Activated gamma-delta T cell treated with Interleukin-2 at 50 U/mL for 16 hours (primary cell): ENCODE measurements at regions not wholly inside any gene's neighbourhood (a gene's known extent, or its start where the extent isn't known, plus 50 kb on each side); places are given as distances from the start of the nearest gene placed in this dataset.

Experiments
- DNase-seq: peaks from one replicate; pipeline ENCODE4 v3.0.0-alpha.2; 2020

DNA sequence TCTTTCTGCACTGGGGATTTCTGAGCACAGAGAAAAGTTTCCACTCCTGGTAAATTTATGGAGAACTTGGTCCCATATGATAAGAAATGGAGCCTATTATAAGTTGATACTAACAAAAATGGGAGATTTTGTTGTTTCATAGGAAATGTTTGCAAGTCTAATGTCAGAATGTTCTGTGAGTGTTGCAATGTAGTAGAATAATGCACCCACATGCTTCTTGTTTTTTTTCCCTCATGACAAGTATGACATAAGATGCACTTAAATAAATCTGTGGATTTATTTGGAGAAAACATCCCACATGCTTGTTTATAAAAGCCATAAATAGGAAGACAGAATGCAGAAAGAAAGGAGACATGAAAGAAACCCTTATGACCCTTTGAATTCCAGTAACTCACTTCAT is 50.8 kb upstream of the KCNJ6 start:
- DNase-seq: no peak

DNA sequence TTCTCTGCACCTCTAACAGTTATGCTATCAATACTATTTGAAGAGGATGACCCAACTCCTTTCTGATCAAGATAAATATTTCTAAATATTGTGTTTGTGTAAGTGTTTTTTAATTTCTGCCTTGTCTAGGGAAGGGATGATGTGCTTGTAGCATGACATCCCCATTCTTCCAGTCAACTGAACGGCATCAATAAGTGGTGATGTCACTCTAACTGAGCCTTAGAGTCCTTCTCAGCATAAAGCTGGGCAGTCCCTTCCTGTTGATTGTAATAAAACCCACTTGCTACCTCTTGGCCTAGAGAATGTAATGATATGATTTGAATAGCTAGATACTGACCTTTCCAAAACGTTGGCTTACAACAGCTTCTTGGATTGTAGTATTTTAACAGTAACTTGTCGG is 52.5 kb upstream of the KCNJ6 start:
- no peak for DNase-seq

DNA sequence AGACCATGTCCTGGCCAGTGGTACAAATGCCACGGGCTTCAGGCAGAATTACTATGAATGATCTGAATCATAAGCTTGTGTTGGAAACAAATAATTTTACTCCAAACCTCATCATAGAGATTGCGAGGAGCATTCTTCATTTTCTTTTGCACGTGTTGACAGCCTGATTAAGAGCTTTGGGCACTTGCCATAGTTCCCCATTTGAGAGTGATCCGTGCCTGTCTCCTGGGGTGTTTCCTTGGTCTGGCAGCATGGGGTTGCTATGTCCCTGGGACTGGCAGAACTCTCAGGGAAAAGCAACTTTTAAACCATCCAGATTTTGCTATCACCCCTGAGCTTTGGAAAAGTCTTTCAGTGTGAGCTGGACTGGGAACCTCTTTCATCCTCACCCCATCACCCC is 54.3 kb upstream of the KCNJ6 start:
- DNase-seq: no peak

DNA sequence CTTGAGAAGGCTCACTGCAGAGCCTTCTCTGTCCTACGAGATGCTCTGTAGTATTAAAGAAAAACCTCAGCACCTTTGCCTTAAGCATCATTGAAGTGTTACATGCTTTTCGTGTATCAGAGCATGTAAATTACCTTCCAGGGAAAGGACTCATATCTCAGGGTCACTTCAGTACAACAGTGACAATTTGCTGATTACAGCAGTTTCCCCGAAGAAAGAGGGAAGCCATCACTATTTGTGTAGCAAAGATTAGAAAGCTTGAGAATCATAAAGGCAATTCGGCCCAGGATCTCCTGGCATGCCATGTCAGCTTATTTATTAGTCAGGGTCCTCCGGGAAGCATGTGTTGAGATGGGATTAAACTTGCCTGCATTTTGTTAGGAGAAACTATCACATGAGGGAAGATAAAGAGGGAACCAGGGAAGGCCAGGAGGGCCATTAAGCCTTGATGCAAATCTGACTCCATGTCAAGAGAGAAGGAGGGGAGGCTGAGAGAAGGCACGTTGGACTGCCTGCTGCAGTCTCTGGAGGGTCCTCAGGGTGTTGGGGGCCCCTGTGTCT is 55.2 kb upstream of the KCNJ6 start:
- no peak for DNase-seq

DNA sequence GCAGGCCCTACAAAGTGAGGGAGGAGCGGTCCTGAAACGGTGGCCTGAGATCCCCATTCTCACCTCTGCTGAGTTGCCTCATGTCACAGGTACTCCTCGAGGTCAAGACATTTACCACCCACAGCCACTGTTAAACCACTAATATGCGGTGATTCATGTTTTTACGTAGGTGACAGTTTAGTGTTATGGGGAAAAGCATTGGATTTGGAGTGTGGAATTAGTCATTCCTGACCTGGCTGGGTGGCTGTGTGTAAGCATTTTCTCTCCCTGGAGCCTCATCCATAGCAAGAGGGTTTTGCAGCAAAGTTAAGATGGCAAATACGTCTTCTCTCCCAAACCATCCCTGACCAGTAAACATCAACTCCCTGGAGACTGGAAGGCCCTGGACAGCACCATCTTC is 57.8 kb upstream of the KCNJ6 start:
- DNase-seq: no peak

DNA sequence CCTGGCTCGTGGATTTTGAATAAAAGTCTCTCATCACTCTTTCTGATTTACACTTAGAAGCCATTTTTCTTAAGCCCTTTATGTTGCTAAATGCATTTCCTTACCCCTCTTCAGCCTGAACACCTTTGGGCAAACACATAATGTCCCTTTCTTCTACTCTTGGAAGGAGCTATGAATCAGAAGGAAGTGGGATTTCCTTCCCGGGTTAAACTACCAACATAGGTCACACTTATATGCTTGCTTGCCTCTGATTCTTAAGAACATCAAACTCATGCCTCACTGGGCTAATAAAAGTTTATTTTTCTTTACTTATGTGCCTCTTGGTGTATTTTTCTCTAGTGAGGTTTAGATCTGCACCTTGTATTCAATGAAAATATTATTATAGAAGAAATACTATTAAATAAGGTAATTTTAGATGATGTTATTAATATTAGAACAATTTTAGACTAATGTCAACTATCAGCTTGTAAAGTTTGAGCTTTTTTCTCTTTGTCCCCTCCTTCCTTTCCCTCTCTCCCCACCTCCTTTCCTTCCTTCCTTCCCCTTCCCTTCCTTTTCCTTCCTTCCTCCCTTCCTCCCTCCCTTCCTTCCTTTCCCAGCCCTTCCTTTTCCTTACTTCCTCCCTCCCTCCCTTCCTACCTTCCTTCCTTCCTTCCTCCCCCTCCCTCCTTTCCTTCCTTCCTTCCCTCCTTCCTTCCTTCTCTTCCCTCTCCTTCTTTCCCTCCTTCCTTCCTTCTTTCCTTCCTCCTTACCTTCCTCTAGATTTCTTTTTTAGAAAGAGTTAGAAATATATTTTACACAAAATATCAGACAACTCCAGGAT is 66.5 kb upstream of the KCNJ6 start:
- no peak for DNase-seq

DNA sequence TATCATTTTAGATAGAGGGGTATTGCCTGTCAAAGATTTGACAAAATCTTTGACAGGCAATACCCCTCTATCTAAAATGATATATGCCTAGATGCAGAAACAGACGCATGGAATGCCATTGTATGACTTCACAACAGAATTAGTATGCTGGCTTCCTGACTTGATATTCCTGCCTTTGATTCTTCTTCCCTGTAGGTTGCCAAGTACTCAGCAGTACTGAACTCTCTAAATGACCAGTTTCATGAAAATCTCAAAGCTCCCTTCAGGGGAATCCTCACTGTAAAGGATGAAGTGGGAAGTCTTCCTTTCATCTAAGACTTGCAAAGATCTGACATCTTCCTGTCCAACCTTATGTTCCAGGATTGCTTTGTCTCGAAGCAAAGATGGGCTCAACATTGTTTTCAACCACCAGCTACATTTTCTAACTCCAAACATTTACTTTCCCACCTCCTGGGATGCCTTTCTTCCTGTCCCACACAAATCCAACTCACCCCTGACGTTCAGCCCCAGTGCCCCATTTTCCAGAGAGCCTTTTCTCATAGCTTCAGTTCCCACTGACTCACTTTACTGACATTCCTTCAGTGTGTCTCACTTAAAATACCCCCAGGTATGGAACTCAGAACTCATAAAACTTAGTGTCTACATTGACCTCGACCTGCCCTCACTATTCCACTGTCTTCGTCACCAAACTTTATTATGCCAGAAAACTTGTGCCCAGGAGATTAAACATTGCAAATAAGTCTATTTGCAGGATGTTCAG is 67.3 kb upstream of the KCNJ6 start:
- no peak for DNase-seq

DNA sequence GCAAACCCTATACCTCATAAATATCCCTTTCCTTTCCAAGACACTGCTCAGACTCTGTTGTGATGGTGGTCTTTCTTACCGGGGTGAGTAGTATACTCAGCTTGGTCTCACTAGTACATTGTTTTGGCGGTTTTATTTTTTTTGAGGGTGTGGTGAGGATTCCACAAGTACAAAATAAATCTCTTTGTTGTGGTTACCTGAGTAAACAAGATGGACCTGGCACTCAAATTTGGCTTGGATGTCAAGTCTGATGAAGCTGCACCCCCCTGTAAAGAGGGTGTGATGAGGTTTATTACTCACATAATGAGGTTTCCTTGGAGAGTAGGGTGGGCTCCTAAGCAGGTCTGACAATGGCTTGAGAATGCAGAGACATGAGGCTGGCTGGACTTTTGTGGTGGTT is 68.2 kb upstream of the KCNJ6 start:
- no peak for DNase-seq

DNA sequence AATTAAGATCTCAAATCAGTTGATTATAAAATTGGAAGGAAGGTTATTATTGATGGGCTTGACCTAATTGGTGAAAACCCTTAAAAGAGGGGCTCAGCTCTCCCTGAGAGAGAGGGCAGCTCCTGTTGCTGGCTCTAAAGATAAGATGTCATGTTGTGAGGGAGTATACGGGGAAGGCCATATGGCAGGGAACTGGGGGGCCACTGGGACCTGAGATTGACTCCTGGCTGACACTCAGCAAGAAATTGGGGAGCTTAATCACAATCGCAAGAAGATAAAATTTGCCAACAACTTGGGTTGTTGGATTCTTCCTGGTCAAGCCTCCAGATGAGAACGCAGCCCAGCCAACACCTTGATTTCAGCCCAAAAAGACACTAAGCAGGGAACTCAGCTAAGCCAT is 69.7 kb upstream of the KCNJ6 start:
- DNase-seq: no peak

DNA sequence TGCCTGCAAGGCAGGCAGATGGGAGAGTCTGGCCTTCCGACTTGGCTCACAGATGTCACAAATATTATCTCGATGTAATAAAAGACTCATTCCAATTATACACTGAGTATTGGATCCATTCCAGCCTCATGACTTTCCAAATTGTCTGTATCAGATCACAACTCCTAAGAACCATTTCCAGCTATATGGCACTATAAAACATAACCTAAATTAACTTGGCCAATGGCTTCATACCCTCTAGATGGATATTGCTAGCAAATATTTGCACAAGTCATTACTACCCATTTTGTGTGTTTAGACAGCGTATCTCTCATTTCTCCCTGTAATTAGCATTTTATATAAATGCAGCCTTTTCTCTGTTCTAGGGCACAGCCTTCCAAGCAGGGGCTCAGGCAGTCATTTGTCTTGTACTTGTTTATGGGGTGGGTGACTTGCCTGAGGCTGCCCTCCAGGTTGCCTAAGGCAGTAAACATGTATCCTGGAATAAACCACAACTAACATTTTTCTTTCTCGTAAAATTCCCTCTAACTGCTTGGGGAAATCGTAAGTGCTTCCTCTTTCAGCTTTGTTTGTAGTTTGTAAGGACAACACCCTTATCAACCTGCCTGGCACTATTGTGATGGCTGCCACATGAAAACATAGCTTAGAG is 70.6 kb upstream of the KCNJ6 start:
- no peak for DNase-seq

DNA sequence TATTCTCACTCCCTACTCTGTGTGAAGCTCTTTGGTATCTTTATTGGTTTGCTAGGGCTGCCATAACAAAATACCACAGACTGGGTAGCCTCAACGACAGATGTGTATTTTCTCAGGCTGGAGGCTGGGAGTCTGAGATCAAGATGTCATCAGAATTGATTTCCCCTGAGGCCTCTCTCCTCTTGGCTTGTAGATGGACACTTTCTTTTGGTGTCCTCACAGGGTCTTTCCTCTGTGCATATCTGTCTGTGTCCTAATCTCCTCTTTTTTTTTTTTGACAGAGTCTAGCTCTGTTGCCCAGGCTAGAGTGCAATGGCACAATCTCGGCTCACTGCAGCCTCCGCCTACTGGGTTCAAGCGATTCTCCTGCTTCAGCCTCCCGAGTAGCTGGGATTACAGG is 71.4 kb upstream of the KCNJ6 start:
- DNase-seq: no peak

DNA sequence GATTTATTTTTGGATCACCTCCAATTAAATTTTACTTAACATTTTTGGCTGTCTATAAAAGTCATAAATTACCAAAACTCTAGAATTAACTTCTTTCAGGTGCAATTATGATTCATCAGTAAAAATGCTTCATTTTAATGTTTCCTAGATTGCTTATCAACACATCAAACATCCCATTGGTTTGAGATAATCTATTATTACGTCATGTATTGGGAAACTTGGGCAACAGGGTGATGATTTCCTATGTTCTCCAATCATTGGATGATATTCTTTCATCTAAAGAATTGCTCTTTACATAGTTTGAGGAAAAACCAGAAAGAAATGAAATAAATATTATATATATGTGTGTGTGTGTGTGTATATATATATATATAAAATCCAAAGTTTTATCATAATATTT is 76.8 kb upstream of the KCNJ6 start:
- DNase-seq: no peak

DNA sequence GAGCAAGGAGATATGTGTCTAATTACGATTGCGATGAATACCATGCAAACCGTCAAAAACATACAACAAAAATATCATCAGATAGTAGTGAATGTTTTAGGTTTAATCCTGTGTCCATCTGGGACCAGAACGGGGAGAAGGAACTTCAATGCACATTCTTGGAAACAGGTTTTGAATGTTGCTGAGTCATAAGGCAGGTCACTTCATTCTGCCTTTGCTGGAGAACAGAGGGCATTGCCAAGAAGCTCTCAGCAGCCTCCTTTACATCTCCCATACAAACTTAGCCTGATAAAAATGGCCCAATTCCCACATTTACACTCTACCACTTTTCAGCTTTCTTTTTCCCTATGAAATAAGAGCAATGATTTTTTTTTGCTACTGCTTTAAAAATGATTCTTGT is 78.0 kb upstream of the KCNJ6 start:
- DNase-seq: no peak

DNA sequence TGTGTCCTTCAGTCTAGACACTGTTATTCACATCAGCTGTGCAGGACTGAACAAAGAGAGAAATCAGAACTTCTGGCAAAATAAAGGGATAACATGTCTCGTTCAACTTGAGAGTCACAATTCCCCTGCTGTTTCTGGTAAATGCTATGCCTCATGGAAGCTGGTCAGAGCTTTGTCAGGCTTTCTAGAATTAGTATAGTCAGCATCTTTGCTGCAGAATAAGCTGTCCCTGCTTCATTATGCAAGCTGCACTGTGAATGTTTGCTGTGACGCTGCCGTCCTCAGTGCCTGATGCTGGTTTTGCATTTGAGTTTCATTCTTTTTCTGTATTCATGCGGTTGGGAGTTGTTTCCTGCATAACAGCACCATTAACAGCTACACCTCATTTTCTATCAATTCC is 96.4 kb upstream of the KCNJ6 start:
- no peak for DNase-seq

DNA sequence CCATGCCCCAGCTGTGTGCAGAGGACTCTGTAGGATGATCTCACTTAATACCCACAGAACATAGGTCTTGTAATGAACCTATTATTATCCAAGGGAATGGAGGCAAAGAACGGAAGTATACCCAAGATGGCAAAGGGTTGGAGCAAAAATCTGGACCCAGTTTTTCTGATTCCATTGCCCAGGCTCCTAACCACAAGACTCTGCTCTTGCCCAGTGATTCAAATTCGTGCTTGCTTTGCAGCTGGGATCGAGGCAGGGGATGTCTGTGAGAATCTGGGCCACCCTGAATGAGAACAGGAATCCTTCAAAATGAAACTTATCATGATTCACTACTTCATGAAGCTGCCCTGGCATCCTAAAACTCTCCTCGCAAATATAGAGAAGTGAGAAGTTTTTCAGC is 97.5 kb upstream of the KCNJ6 start:
- DNase-seq: no peak

DNA sequence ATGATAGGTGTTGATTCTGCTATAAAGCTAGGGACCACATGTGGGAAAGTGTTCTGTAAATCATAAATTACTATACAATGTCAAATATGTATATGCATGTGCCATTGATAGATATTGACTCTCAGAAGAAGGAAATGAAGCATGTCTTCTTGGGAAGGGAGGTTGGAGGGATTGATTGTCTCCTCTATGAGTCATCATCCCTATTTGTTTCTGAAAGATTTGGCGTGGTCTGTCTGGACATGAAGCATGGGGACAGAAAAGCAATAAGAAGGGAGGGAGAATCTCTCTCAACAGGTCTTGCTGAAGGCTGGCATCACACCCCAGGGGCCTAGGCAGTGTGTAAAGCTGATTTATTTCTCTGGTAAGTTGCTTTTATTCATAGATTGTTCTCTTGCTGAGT is 98.0 kb upstream of the KCNJ6 start:
- no peak for DNase-seq

DNA sequence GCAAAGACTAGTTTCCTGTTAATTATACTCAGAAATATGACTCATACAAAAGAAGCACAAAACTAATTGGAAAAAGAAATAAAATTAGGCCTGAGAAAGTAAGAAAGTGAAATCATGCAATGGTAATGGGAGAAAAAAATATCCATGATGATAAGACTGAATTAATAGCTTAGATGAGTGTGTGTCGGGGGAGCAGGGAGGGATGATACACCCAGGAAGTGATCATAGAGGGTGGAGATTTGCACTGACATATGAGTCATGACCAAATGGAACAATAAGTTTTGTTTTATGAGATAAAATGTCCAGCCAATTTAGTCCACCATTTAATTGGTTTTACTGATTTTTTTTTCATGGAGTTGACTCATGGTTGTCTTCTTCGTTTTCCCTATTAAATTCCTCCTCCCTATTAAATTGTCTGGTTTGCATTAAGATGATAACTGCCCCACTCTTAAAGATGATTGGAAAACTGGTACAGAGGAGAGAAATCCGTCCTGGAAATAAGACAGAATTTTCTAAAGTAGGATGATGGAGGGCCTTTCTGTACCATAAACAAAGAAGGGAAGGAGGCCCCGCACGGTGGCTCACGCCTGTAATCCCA is 111.7 kb upstream of the KCNJ6 start:
- DNase-seq: no peak

DNA sequence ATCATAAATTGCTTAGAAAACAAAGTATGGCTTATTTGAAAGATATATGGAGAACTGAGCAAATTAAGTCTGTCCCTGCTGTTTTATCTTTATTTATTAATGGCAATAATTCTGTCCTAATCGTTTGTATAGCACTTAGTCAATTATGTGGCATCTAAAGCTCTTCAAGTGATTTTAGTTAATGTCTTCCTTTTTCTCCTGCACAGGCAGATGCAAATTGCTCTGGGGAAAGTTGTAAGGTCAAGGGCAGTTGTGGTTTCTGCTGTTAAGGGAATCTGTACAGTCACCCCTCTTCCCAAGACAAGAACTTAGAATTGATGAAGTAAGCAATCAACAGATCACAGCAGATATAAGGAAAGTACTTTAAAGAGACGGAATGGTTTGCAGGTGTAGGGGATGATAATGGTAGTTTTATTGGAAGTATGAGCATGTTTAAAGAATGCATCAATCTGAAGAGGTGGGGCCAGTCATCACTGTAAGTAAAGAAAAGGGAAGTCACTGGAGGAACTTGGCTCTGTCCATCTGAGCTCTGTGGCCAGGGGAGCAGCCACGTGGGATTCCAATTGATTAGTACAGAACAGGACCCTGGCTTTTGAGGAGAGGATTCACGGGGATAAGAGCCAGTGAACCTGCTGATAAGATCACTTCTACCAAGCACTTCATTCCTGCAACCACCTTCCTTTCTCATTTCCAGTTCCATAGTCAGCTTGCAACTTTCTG is 116.0 kb upstream of the KCNJ6 start:
- no peak for DNase-seq

DNA sequence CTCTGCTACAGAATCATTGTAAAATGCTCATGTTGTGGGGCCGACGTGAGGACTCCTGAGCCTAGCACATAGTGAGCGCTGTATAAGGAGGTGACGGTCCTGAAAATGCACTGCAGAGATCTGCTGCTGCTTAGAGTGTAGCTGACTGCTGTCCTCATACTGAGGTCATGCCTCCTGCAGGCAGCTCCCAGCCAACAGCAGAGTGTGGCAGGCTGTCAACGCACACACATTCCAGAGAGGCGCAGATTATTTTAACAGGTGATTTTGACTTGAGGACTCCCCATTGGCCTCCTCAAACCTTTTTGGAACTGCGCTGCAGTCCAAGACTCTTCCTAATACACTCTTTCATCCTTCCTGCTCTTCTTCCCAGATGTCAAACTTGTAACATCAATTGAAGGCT is 119.8 kb upstream of the KCNJ6 start:
- DNase-seq: no peak

DNA sequence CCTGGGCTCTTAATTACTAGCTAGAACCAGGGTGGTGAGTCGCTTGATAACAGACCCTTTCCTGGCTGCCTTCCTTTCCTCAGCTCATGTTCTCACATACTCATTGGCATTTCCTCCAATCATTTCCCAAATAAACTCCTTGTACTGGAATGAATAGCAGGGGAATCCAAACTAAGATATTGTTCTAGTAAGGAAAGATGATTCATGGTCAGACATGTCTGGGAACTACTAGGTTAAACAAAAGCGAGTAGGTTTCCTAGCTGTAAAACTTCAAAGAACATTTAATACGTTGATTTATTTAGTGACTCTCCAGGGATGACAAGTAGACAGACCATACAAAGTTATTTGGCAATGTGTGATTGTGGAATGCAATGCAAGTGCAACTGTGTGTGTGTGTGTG is 121.2 kb upstream of the KCNJ6 start:
- no peak for DNase-seq

DNA sequence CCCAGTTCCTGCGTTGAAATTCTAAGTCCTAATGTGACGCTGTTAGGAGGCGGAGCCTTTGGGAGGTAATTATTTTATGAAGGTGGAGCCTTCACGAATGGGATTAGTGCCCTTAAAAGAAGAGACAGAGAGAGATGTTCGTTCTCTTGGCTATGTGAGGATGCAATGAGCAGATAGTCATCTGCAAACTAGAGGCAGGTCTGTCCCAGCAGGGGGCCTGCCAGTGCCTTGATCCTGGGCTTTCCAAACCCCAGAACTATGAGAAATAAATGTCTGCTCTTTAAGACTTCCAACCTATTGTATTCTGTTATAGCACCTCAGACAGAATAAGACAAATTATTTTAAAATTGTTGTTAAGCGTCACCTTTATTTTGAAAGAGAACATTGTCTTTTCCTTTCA is 123.1 kb upstream of the KCNJ6 start:
- no peak for DNase-seq

DNA sequence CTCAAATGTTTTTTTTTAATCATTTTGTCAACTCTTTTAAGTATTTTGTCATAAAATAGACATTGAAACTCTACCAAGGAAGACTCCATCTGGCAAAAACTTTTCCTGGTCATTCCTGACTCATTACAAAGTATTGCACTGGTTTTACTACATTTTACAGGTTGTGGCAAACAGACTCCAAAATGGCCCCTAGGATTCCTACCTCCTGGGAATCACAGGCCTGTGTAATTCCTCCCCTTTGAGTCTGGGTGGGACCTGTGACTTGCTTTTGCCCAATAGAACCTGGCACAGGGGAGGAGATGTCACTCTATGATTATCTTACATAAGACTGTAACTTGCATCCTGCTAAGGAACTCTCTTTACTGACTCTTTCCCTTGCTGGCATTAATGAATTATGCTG is 123.6 kb upstream of the KCNJ6 start:
- DNase-seq: no peak

DNA sequence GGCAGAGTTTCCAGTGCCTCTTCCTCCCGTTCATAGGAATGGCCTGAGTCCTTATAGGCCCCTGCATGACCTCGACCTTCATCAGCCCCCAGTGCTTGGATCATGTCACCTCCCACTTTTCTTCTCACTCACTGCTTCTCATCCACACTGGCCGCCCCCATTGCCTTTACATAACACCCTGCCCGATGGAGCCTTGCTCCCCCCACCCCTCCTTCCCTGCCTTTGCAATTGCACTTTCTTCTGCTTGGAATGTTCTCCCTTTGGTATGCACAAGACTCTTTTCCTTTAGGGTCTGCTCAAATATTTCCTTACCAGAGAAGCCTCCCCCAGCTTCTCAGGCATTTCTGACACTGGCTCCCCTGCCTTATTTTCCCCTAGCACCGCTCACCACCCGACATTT is 125.2 kb upstream of the KCNJ6 start:
- no peak for DNase-seq
